ENCODE measurements at regions not wholly inside any gene's neighbourhood (a gene's known extent, or its start where the extent isn't known, plus 50 kb on each side); places are given as distances from the start of the nearest gene placed in this dataset.

DNA sequence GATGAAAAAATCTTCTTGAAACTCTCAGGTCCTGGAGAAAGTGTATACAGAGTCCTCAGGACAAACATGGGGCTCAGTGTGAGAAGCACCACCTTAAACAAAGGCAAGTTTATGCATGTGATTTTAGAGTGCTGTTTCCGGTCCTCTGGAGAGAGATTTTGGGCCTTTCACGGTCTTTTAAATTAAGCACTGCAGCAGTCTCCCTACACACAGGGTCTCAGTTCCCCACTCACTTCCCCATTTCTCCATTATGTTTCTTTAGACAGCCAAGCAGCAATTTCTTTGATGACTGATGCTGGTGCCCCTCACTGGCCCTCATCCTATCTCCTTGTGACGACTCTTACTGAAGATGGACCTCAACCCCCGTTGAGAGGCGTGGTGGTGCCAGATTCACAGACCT is 220.2 kb upstream of the CLINT1 start:
- no peak for DNase-seq (ENCODE audit: low read depth)

GRCh38 chr5:158074992-158075769 is 216.2 kb upstream of the CLINT1 start:
- DNase-seq (ENCODE audit: low read depth): peak; percentile 77

DNA sequence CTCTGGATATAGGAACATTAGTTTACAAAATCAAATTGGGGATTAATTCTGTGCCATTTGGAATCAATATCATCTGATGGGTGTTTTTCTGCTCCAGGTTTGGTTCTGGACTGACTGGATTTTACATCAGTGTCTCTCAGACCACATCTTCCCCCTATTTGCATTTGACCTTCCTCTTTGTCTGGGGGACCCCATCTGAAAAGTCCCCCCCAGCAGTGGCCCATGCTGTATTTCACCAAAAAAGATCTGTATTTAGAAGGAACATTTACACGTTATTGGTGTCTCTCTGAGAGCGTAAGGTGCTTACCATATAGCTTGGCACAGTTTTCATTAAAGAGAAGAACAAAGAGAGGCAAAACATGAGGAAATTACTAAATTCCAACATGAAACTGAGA is 215.6 kb upstream of the CLINT1 start:
- no peak for DNase-seq (ENCODE audit: low read depth)

GRCh38 chr5:158070859-158071258 is 211.9 kb upstream of the CLINT1 start:
- DNase-seq (ENCODE audit: low read depth): no peak

- DNase-seq (ENCODE audit: low read depth): no peak
Measured at GRCh38 chr5:158069838-158070237, 210.9 kb upstream of the CLINT1 start.

DNA sequence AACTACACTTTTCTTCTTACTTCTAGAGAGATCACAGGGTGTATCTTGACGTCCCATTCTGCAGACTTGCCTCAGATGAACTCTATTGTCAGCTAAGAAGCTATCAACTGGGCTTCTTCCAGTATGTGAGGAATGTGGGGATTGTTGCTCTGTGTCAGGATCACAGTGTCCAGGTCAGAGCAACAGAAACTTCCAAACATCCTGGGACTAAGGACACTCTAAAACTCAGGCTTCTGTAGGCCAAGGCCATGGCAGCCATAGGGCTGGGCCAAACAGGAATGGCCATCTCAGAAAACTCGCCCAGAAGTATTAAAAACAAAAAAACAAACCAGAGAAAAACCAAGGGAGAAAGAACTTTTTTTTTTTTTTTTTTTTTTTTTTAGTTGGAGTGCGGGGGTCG is 210.0 kb upstream of the CLINT1 start:
- DNase-seq (ENCODE audit: low read depth): no peak

DNA sequence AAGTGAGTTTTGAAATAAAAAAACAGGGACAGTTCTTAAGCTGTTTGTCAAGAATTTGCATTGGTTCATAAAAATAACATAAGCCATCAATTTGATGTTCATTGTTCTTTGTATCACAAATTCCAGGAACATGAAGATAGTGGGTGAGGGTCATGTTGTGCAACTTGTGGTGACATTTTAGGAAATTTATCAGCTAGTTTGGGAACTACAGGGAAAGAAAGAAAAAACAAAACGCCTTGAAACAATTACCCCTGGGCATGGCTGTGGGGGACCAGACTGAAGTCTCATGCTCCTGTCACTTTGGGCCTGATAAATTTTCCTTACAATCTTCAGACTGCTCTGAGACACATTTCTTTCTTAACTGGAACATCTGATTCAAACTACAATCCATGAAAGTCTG is 207.1 kb upstream of the CLINT1 start:
- no peak for DNase-seq (ENCODE audit: low read depth)

GRCh38 chr5:158064334-158065123 is 205.6 kb upstream of the CLINT1 start:
- DNase-seq (ENCODE audit: low read depth): no peak

DNA sequence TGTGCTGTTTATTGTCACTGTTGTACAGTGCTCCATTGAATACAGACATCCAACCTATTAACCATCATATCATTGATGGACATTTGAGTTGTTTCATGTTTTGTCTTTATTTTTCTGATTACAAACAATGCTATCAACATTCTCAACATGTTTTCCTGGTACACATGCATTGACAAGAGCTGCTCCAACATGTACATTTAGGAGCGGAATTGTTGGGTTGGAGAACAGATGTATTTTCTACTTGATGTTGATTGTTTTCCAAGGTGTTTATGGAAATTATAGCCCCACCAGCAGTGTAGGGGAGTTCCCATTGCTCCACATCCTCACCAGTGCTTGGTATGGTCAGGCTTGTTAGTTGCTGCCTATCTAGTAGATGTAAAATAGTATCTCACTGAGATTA is 204.1 kb upstream of the CLINT1 start:
- DNase-seq (ENCODE audit: low read depth): no peak

- DNase-seq (ENCODE audit: low read depth): no peak
Measured at GRCh38 chr5:158061451-158061850, 202.5 kb upstream of the CLINT1 start.

DNA sequence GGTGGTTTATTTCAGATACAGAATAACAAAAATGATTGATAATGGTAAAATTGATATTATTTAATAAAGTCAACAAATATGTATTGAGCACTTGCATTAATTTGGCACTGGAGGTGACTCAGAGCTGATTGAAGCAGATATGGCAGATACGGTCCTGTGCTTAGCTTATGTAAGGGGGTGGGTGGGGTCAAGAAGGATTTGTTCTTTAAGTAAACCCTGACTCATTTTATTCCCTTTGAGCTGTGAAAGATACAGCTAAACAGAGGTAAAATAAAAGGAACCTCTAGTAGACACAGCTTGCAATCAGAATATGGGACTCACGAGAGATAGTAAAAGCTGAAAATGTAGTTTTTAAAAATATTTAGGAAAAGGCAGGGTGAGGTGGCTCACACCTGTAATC is 201.3 kb upstream of the CLINT1 start:
- DNase-seq (ENCODE audit: low read depth): no peak

DNA sequence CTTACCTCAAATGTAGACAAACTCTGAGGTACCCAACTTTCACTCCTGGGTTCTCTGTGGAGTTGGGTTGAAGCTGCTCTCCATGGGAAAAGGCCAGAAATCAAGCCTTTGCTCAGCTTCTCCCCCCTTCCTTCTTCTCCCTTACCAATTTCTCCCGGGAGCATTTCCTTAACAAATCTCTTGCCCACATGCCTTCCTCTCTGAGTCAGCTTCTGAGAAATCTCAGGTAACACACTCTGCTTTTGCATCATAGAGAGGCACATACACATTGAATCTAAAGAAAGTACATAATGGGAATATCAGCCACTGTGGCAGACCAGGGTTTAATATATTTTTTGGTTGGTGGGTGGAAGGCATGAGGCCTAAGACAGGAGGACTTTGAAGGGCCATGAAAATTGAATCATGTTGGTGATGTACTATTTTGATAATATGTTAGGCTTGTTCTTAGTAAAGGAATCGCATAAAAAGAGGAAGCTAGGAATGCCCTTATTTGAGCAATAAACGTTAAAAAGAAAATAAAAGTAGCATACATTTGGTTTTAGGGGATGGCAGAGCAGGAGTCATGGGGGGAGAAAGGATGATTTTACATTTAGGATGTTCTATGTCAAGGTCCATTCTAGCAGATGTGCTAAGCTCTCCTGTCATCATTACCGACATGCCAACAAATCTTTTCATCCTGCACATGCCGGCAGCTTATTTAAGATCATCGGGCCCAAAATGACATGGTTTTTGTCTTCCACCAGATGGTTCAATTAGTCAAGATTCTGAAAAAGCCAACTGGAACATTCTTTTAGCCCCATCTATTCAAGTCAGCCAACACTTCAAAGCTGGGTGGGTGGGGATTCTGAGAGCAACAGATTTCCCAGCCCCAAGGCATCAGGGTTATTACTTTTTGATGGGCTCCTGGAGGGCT is 199.5 kb upstream of the CLINT1 start:
- no peak for DNase-seq (ENCODE audit: low read depth)

- DNase-seq (ENCODE audit: low read depth): no peak
Measured at GRCh38 chr5:158056130-158056825, 197.3 kb upstream of the CLINT1 start.

- no peak for DNase-seq (ENCODE audit: low read depth)
Measured at GRCh38 chr5:158055111-158055501, 196.2 kb upstream of the CLINT1 start.

GRCh38 chr5:158054223-158055110 is 195.5 kb upstream of the CLINT1 start:
- DNase-seq (ENCODE audit: low read depth): no peak

DNA sequence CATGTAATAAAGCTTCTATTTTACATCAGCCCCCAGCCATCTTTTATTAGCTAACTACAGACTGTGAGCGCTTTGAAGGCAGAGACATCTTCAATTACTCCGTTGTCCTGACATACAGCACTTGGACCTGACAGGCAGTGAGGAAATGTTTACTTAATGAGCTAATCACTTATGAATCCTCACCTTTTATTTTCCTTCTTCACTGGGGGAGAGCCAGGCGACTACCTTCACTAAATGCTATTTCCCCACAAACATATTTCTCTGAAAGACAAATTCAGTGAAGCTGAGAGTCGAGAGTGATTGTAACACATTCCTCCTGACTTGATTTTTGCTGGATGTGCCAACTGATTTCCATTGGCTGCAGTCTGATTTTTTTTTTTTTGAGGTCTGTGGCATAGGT is 192.1 kb upstream of the CLINT1 start:
- DNase-seq (ENCODE audit: low read depth): no peak

DNA sequence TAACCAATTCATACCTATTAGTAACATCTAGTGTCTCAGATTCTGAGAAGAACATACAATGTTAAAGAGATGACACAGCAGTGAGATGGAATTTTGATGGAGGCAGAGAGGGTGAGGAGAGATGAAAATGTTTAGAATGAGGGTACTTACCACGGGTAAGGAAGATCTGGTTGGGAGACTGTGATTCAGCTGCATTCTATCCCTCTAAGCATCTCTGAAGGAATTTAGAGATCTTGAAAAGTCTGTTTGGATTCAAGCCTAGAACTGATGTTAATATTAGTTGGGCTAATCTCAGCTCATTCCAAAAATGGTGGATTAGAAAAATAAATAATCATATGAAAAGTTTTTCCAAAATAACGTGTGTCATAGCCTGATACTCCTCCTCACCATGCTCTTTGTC is 191.5 kb upstream of the CLINT1 start:
- no peak for DNase-seq (ENCODE audit: low read depth)

DNA sequence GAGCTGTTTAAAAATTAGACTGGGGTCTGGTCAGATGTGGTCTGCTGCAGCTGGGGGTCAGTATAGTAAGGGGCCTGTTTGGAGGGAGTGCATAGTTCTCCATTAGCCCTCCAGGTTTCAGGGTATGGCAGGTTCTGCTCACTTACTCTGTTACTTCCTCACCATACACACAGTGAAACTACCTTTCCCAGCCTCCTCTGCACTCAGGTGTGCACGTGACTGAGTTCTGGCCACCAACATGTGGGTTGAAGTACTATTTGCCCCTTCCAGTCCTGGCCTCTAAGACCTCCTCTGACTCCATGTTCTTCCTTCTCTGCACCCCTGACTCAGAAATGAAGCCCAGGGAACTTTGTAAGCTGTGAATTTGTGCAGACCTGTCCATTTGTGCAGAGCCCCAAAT is 190.5 kb upstream of the CLINT1 start:
- no peak for DNase-seq (ENCODE audit: low read depth)

DNA sequence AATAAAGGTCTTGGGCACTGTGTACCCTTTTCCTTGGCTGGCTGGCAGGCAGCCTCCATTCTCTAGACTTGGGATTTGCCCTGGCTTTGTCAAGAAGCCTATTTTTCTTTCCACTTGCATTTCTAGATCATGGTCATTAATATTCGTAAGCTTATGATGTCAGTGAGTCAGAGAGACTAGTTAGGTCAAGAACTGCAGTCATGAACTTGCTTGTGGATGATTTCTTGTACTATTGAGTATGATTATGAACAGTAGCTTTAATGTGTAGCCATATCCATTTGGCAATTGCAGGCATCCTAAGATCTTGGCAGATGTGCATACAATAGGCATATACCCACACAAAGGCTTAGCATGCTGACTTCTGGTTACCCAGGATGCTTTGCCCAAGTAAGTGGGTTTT is 186.8 kb upstream of the CLINT1 start:
- DNase-seq (ENCODE audit: low read depth): no peak

DNA sequence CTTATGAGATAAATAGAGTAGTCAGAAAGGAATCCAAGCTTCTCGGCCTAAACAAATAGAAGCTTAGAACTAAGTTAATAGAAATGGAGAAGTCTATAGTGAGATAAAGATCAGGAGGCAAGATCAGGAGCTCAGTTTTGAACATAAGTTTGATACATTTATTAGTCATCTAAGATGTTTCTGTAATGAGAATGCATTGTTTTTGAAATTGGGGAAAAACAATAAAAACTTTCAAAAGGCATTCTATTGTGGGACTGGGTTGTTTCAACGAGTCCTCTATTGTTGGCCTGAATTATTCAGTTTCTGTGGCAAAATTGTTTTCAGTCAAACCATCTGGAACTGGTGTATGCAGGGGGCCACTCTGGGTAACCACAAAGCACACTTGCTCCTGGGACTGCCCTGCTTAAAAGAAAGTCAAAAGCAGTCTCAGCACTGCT is 181.0 kb upstream of the CLINT1 start:
- no peak for DNase-seq (ENCODE audit: low read depth)

Measured in myocyte (in vitro differentiated cells).